Natural killer cell (primary cell): ENCODE measurements at regions not wholly inside any gene's neighbourhood (a gene's known extent, or its start where the extent isn't known, plus 50 kb on each side); places are given as distances from the start of the nearest gene placed in this dataset.

Experiments
- ATAC-seq, 3 donors: fragments of 150-1000 bp in 2 of 3; fragments of 200-7000 bp in 1 of 3; cut with Tn5 transposase; 1 replicate in 1 of 3; 2 replicates in 2 of 3; pipeline ENCODE4 v1.10.0; 2021; ENCODE audit warnings: mild to moderate bottlenecking in 2 of 3, moderate library complexity in 2 of 3
- DNase-seq, 2 donors: peaks; one replicate each; pipeline versions ENCODE4 v3.0.0 to v3.0.0-alpha.2; 2013 to 2021; ENCODE audit warnings: mixed read lengths in 1 of 2
- H3K27ac ChIP-seq: one replicate; pipeline ENCODE4 v1.5.1; 2013; ENCODE audit warnings: mild to moderate bottlenecking, low read length
- H3K27me3 ChIP-seq: one replicate; pipeline ENCODE4 v1.6.1; 2013; ENCODE audit warnings: low read length; ENCODE audit not compliant: control insufficient read depth, insufficient read depth
- H3K36me3 ChIP-seq: one replicate; pipeline ENCODE4 v1.6.1; 2013; ENCODE audit warnings: low read length; ENCODE audit not compliant: control insufficient read depth, insufficient read depth
- H3K4me1 ChIP-seq: one replicate; pipeline ENCODE4 v1.6.1; 2013; ENCODE audit warnings: low read length; ENCODE audit not compliant: control insufficient read depth, insufficient read depth
- H3K4me3 ChIP-seq: one replicate; pipeline ENCODE4 v1.5.1; 2013; ENCODE audit warnings: low read length
- H3K9me3 ChIP-seq: one replicate; pipeline ENCODE4 v1.6.1; 2013; ENCODE audit warnings: low read length; ENCODE audit not compliant: control insufficient read depth, insufficient read depth
- H3K27ac Mint-ChIP-seq, 2 donors: one replicate each; pipeline ENCODE4 v1.8.0; 2022; ENCODE audit warnings: mild to moderate bottlenecking in 2 of 2, mixed read lengths in 2 of 2, moderate library complexity in 1 of 2
- H3K27me3 Mint-ChIP-seq, 2 donors: one replicate each; pipeline ENCODE4 v1.8.0; 2022; ENCODE audit warnings: low read depth in 2 of 2, mixed read lengths in 2 of 2
- H3K36me3 Mint-ChIP-seq: one replicate; pipeline ENCODE4 v1.8.0; 2022; ENCODE audit warnings: mixed read lengths
- H3K4me1 Mint-ChIP-seq, 2 donors: one replicate each; pipeline ENCODE4 v1.8.0; 2022; ENCODE audit warnings: mixed read lengths in 2 of 2
- H3K4me3 Mint-ChIP-seq: one replicate; pipeline ENCODE4 v1.8.0; 2022; ENCODE audit warnings: mild to moderate bottlenecking, moderate library complexity, mixed read lengths
- H3K9me3 Mint-ChIP-seq, 2 donors: one replicate each; pipeline ENCODE4 v1.8.0; 2022; ENCODE audit warnings: mixed read lengths in 2 of 2
- whole genome bisulfite sequencing: methylation state at CpG from one replicate; pipeline ENCODE4 v1.1.7; 2013; ENCODE audit warnings: missing lambda C conversion rate; ENCODE audit not compliant: insufficient coverage; 5-methylcytosine and 5-hydroxymethylcytosine counted together
- intact Hi-C: fragments of 100-400 bp; cut with micrococcal nuclease; formaldehyde crosslinking; loops from one replicate; pipeline ENCODE4 v1.14.2; 2022
- TF ChIP-seq, protein P1 (sequence below): fragments of 200-600 bp; IDR thresholded peaks from one replicate; pipeline ENCODE4 v1.8.0; 2022; ENCODE audit warnings: antibody characterized with exemption

DNA sequence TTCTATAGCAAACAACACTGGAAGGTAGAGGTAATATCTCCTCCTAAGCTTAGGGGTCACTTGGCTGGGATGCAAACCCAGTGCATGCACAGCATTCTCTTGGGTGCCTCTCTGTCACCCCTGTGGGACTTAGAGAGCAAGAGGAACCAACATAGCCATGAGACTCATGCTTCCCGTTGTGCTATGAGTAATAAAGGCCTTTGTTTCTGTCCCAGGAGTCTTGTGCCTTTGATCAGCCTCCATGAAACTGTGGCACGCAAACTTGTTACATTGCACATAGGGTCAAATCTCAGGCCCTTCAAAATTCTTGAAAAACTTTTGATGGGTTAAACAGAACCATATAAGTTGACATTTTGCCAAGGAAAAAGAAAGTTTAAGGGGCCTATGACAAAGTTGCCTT lies 272.8 kb downstream of the TAF11L14 start:
- H3K9me3 ChIP-seq = peaks cover 6% of the 10 kb centered on the region
- DNase-seq (no peak), ATAC-seq (no peak)
- Mint-ChIP-seq H3K9me3 (peaks cover 9 to 13% of the 10 kb centered on the region in 2 donors), H3K36me3 (no peaks in the 10 kb centered on the region), H3K4me1 (no peaks in the 10 kb centered on the region), H3K4me3 (no peak overlapping the region), H3K27ac (no peak overlapping the region), H3K27me3 (no peaks in the 10 kb centered on the region)
- no peak overlapping the region for H3K27ac ChIP-seq
- intact Hi-C loops = no loop called here
- H3K4me1 ChIP-seq = no peaks in the 10 kb centered on the region
- no peaks in the 10 kb centered on the region for H3K36me3 ChIP-seq
- TF ChIP-seq, protein P1, sequence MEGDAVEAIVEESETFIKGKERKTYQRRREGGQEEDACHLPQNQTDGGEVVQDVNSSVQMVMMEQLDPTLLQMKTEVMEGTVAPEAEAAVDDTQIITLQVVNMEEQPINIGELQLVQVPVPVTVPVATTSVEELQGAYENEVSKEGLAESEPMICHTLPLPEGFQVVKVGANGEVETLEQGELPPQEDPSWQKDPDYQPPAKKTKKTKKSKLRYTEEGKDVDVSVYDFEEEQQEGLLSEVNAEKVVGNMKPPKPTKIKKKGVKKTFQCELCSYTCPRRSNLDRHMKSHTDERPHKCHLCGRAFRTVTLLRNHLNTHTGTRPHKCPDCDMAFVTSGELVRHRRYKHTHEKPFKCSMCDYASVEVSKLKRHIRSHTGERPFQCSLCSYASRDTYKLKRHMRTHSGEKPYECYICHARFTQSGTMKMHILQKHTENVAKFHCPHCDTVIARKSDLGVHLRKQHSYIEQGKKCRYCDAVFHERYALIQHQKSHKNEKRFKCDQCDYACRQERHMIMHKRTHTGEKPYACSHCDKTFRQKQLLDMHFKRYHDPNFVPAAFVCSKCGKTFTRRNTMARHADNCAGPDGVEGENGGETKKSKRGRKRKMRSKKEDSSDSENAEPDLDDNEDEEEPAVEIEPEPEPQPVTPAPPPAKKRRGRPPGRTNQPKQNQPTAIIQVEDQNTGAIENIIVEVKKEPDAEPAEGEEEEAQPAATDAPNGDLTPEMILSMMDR = no peak
- WGBS = 73% methylated on average over 2 of the region's 2 CpGs
- no peaks in the 10 kb centered on the region for H3K27me3 ChIP-seq
- no peak overlapping the region for H3K4me3 ChIP-seq

GRCh38 chr5:17910318-17910717 lies 276.1 kb downstream of the TAF11L14 start:
- DNase-seq = no peak
- H3K36me3 ChIP-seq = no peaks in the 10 kb centered on the region
- H3K4me3 ChIP-seq = no peak overlapping the region
- H3K9me3 ChIP-seq = peaks cover 6% of the 10 kb centered on the region
- no peak overlapping the region for H3K27ac ChIP-seq
- Mint-ChIP-seq H3K4me3 (no peak overlapping the region), H3K27ac (no peak overlapping the region), H3K4me1 (no peaks in the 10 kb centered on the region), H3K27me3 (no peaks in the 10 kb centered on the region), H3K9me3 (peaks cover 13 to 20% of the 10 kb centered on the region in 2 donors), H3K36me3 (peaks cover 7% of the 10 kb centered on the region)
- no peaks in the 10 kb centered on the region for H3K4me1 ChIP-seq
- no peak for ATAC-seq
- H3K27me3 ChIP-seq = no peaks in the 10 kb centered on the region
- intact Hi-C loops = no loop called here
- TF ChIP-seq, protein P1 = no peak

GRCh38 chr5:17912794-17913193 lies 278.5 kb downstream of the TAF11L14 start:
- no peak overlapping the region for H3K4me3 Mint-ChIP-seq
- ATAC-seq = no peak
- Histone ChIP-seq H3K27ac (no peak overlapping the region), H3K4me1 (no peaks in the 10 kb centered on the region), H3K36me3 (no peaks in the 10 kb centered on the region), H3K27me3 (no peaks in the 10 kb centered on the region), H3K9me3 (no peaks in the 10 kb centered on the region), H3K4me3 (no peak overlapping the region)
- 89% methylated on average over 3 of the region's 3 CpGs for WGBS
- no peaks in the 10 kb centered on the region for H3K27me3 Mint-ChIP-seq
- intact Hi-C loops = no loop called here
- DNase-seq = no peak
- TF ChIP-seq, protein P1 = no peak
- no peak overlapping the region for H3K27ac Mint-ChIP-seq
- H3K4me1 Mint-ChIP-seq = no peaks in the 10 kb centered on the region
- H3K9me3 Mint-ChIP-seq = peaks cover 16 to 23% of the 10 kb centered on the region in 2 donors
- H3K36me3 Mint-ChIP-seq = peaks cover 7% of the 10 kb centered on the region

DNA sequence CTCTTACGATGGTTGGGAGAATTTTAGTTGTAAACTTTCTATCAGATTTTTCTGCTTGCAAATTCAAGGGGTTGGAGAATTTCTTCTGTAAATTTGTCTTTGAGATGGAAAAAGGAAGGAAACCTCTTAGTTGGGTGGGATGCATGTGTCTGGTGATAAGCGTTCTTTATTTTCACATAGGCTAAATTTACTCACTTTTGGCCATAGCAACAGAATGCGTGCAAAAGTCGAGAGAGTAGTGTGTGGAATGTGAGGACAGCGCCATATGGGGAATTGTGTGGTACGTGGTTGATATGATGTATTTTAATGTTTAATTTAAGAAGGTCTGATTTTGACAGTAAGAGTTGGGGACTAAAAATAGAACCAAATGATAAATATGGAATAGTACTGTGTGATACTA lies 282.2 kb downstream of the TAF11L14 start:
- Histone ChIP-seq H3K4me3 (no peak overlapping the region), H3K9me3 (no peaks in the 10 kb centered on the region), H3K27me3 (no peaks in the 10 kb centered on the region), H3K27ac (no peak overlapping the region), H3K4me1 (no peaks in the 10 kb centered on the region), H3K36me3 (no peaks in the 10 kb centered on the region)
- Mint-ChIP-seq H3K4me3 (no peak overlapping the region), H3K4me1 (no peaks in the 10 kb centered on the region), H3K9me3 (peaks cover 16 to 29% of the 10 kb centered on the region in 2 donors), H3K36me3 (peaks cover 10% of the 10 kb centered on the region), H3K27me3 (no peaks in the 10 kb centered on the region), H3K27ac (no peak overlapping the region)
- TF ChIP-seq, protein P1 = no peak
- WGBS = 35% methylated on average over 6 of the region's 6 CpGs
- no peak for ATAC-seq
- DNase-seq = no peak
- intact Hi-C loops = no loop called here
